SK-N-SH (cell line): ENCODE measurements at regions not wholly inside any gene's neighbourhood (a gene's known extent, or its start where the extent isn't known, plus 50 kb on each side); places are given as distances from the start of the nearest gene placed in this dataset.

Experiments
- EP300 ChIP-seq, 2 experiments: IDR thresholded peaks; 2 replicates each; pipeline versions ENCODE4 v1.4.0 to v1.6.1; 2012; ENCODE audit warnings: borderline replicate concordance in 1 of 2, low read depth in 1 of 2, low read length in 1 of 2
- FOXM1 ChIP-seq: IDR thresholded peaks from 2 replicates; pipeline ENCODE4 v1.4.0; 2012; ENCODE audit warnings: low read depth, mild to moderate bottlenecking
- TF ChIP-seq, protein P1 (sequence below): fragments of 200-600 bp; sonication (generic); IDR thresholded peaks from 2 replicates; pipeline ENCODE4 v1.6.1; 2017; ENCODE audit warnings: antibody characterized with exemption, mild to moderate bottlenecking, moderate library complexity
- TF ChIP-seq, protein P2 (sequence below): IDR thresholded peaks from 2 replicates; pipeline ENCODE4; 2012

DNA sequence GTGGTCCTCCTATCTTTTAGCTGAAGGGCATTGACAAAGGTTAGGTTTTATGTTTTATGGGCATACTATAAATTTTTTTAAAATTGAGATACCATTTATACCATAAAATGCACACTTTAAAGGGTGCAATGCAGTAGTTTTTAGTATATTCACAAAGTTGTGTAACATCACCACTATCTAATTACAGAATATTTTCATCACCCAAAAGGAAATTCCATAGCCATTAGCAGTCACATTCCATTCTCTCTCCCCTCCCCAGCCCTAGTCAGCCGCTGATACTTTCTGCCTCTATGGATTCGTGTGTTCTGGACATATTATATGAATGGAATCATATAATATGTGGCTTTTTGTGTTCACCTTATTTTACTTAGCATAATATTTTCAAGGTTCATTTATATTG is 135.8 kb upstream of the B3GALT2 start:
- TF ChIP-seq, protein P1, sequence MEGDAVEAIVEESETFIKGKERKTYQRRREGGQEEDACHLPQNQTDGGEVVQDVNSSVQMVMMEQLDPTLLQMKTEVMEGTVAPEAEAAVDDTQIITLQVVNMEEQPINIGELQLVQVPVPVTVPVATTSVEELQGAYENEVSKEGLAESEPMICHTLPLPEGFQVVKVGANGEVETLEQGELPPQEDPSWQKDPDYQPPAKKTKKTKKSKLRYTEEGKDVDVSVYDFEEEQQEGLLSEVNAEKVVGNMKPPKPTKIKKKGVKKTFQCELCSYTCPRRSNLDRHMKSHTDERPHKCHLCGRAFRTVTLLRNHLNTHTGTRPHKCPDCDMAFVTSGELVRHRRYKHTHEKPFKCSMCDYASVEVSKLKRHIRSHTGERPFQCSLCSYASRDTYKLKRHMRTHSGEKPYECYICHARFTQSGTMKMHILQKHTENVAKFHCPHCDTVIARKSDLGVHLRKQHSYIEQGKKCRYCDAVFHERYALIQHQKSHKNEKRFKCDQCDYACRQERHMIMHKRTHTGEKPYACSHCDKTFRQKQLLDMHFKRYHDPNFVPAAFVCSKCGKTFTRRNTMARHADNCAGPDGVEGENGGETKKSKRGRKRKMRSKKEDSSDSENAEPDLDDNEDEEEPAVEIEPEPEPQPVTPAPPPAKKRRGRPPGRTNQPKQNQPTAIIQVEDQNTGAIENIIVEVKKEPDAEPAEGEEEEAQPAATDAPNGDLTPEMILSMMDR: no peak
- no peak for TF ChIP-seq FOXM1
- TF ChIP-seq, protein P2, sequence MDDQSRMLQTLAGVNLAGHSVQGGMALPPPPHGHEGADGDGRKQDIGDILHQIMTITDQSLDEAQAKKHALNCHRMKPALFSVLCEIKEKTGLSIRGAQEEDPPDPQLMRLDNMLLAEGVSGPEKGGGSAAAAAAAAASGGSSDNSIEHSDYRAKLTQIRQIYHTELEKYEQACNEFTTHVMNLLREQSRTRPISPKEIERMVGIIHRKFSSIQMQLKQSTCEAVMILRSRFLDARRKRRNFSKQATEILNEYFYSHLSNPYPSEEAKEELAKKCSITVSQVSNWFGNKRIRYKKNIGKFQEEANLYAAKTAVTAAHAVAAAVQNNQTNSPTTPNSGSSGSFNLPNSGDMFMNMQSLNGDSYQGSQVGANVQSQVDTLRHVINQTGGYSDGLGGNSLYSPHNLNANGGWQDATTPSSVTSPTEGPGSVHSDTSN: peak; percentile 19; the same call in 1 of the 2 replicates
- TF ChIP-seq EP300 (IDR thresholded peaks at IDR 0.05; ENCODE audit: borderline replicate concordance in 1 of 2, low read depth in 1 of 2, low read length in 1 of 2): peak in 1 of 2 experiments; percentile 52; a peak in 1 of 4 replicates
